ENCODE measurements at regions not wholly inside any gene's neighbourhood (a gene's known extent, or its start where the extent isn't known, plus 50 kb on each side); places are given as distances from the start of the nearest gene placed in this dataset.
A peak's percentile ranks its signal among the peaks of the same experiment; 100 is the strongest.

- Mint-ChIP-seq H3K36me3 (peaks cover 0 to 3% of the 10 kb centered on the region in 2 donors), H3K4me3 (peak overlapping the region in 1 of 2 donors; percentile 75), H3K27me3 (ENCODE audit: low read depth in 3 of 3) (peaks cover 36 to 54% (median 37%) of the 10 kb centered on the region in 3 donors), H3K9me3 (peaks cover 10 to 22% (median 15%) of the 10 kb centered on the region in 7 donors), H3K4me1 (peaks cover 5% of the 10 kb centered on the region), H3K27ac (no peak overlapping the region)
- Histone ChIP-seq H3K27me3 (ENCODE audit: control insufficient read depth in 2 of 2, insufficient read depth in 2 of 2, low read length in 2 of 2) (peaks cover 27 to 44% of the 10 kb centered on the region in 2 donors), H4K20me1 (ENCODE audit: insufficient read depth, low read length) (no peaks in the 10 kb centered on the region), H3K9ac (ENCODE audit: insufficient read depth, low read length, poor library complexity, severe bottlenecking) (no peak overlapping the region), H3K27ac (ENCODE audit: low read depth in 1 of 2, low read length in 2 of 2) (no peak overlapping the region), H3K36me3 (replicated peaks in 1 of 2; ENCODE audit: control insufficient read depth in 1 of 2, insufficient read depth in 2 of 2, low read length in 2 of 2) (no peaks in the 10 kb centered on the region), H2AFZ (ENCODE audit: insufficient read depth, low read depth, low read length, poor library complexity, severe bottlenecking) (no peak overlapping the region), H3K79me2 (ENCODE audit: insufficient read depth, low read length) (no peaks in the 10 kb centered on the region), H3K4me3 (replicated peaks in 1 of 3; ENCODE audit: low read depth in 2 of 3, low read length in 3 of 3) (no peak overlapping the region), H3K4me1 (ENCODE audit: control insufficient read depth in 1 of 2, insufficient read depth in 2 of 2, low read length in 2 of 2) (no peaks in the 10 kb centered on the region), H3K4me2 (replicated peaks; ENCODE audit: extremely low read depth, low read length, poor library complexity, severe bottlenecking) (no peak overlapping the region), H3K9me3 (replicated peaks in 1 of 2; ENCODE audit: control insufficient read depth in 1 of 2, insufficient read depth in 1 of 2, low read length in 2 of 2) (peaks cover 7 to 22% of the 10 kb centered on the region in 2 donors)
- intact Hi-C loops (cut with micrococcal nuclease) = no loop called here
- 69% methylated on average over 3 of the region's 3 CpGs for WGBS (ENCODE audit: insufficient coverage)
- no peak for DNase-seq
- TF ChIP-seq, protein P1, sequence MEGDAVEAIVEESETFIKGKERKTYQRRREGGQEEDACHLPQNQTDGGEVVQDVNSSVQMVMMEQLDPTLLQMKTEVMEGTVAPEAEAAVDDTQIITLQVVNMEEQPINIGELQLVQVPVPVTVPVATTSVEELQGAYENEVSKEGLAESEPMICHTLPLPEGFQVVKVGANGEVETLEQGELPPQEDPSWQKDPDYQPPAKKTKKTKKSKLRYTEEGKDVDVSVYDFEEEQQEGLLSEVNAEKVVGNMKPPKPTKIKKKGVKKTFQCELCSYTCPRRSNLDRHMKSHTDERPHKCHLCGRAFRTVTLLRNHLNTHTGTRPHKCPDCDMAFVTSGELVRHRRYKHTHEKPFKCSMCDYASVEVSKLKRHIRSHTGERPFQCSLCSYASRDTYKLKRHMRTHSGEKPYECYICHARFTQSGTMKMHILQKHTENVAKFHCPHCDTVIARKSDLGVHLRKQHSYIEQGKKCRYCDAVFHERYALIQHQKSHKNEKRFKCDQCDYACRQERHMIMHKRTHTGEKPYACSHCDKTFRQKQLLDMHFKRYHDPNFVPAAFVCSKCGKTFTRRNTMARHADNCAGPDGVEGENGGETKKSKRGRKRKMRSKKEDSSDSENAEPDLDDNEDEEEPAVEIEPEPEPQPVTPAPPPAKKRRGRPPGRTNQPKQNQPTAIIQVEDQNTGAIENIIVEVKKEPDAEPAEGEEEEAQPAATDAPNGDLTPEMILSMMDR (IDR thresholded peaks at IDR 0.05) = no peak
These were observed 51.2 kb upstream of the PRR20G start for GRCh38 chr3:127339016-127339415.

DNA sequence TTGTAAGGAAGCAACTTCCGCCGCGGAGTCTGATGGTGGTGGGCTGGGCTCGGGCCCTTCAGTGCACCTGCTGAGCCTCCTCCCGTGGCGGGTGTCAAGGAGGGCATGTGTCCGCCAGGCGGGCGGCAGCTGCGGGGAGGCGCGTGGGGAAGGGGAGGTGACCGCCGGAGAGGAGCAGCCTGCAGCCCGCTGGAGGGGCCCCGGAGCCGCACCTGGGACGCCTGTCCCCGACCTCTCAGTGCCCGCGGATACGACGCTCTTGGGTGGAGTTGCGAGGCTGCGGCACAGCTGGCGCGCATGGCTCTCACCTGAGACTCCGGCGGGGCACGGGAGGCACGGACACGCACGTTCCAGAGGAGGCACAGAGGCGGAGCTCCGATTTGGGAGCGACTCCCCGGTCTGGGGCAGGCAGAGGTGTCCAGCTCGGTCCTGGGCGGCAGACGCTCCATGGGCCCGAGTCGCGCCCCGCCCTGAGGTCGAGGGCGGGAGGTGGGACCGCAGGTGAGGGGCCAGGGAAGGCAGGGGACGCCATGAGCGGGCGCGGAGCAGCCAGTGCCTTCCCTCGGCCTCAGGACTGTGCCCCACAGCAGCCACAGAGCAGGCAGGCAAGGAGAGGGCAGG, 50.2 kb upstream of the PRR20G start:
- H3K27me3 ChIP-seq (ENCODE audit: control insufficient read depth in 2 of 2, insufficient read depth in 2 of 2, low read length in 2 of 2) = peaks cover 27 to 44% of the 10 kb centered on the region in 2 donors
- no peak overlapping the region for H2AFZ ChIP-seq (ENCODE audit: insufficient read depth, low read depth, low read length, poor library complexity, severe bottlenecking)
- H3K4me3 ChIP-seq (replicated peaks in 1 of 3; ENCODE audit: low read depth in 2 of 3, low read length in 3 of 3) = no peak overlapping the region
- no peaks in the 10 kb centered on the region for H3K79me2 ChIP-seq (ENCODE audit: insufficient read depth, low read length)
- intact Hi-C loops (cut with micrococcal nuclease) = no loop called here
- Mint-ChIP-seq H3K36me3 (peaks cover 0 to 3% of the 10 kb centered on the region in 2 donors), H3K4me3 (peak overlapping the region in 1 of 2 donors; percentile 65), H3K4me1 (peaks cover 5% of the 10 kb centered on the region), H3K27ac (no peak overlapping the region), H3K27me3 (ENCODE audit: low read depth in 3 of 3) (peaks cover 32 to 54% (median 37%) of the 10 kb centered on the region in 3 donors), H3K9me3 (peaks cover 10 to 28% (median 16%) of the 10 kb centered on the region in 7 donors)
- no peaks in the 10 kb centered on the region for H4K20me1 ChIP-seq (ENCODE audit: insufficient read depth, low read length)
- no peak for DNase-seq
- peaks cover 11 to 28% of the 10 kb centered on the region in 2 donors for H3K9me3 ChIP-seq (replicated peaks in 1 of 2; ENCODE audit: control insufficient read depth in 1 of 2, insufficient read depth in 1 of 2, low read length in 2 of 2)
- 21% methylated on average over 49 of the region's 52 CpGs for WGBS (ENCODE audit: insufficient coverage)
- H3K9ac ChIP-seq (ENCODE audit: insufficient read depth, low read length, poor library complexity, severe bottlenecking) = no peak overlapping the region
- no peak overlapping the region for H3K4me2 ChIP-seq (replicated peaks; ENCODE audit: extremely low read depth, low read length, poor library complexity, severe bottlenecking)
- TF ChIP-seq, protein P1 (IDR thresholded peaks at IDR 0.05) = no peak
- H3K36me3 ChIP-seq (replicated peaks in 1 of 2; ENCODE audit: control insufficient read depth in 1 of 2, insufficient read depth in 2 of 2, low read length in 2 of 2) = no peaks in the 10 kb centered on the region
- H3K4me1 ChIP-seq (ENCODE audit: control insufficient read depth in 1 of 2, insufficient read depth in 2 of 2, low read length in 2 of 2) = no peaks in the 10 kb centered on the region
- no peak overlapping the region for H3K27ac ChIP-seq (ENCODE audit: low read depth in 1 of 2, low read length in 2 of 2)
